NT2/D1 (cell line): ENCODE measurements at regions not wholly inside any gene's neighbourhood (a gene's known extent, or its start where the extent isn't known, plus 50 kb on each side); places are given as distances from the start of the nearest gene placed in this dataset.

ENCODE experiments used
- SUZ12 ChIP-seq: IDR thresholded peaks from 2 replicates; pipeline ENCODE4 v1.6.1; 2011; ENCODE audit not compliant: insufficient read length, insufficient read depth; ENCODE audit errors: extremely low read depth
- YY1 ChIP-seq: IDR thresholded peaks from 2 replicates; pipeline ENCODE4 v1.6.1; 2011; ENCODE audit not compliant: insufficient read length, insufficient read depth
- ZNF274 ChIP-seq: IDR thresholded peaks from 2 replicates; pipeline ENCODE4 v1.6.1; 2011; ENCODE audit warnings: mild to moderate bottlenecking, low read depth, low read length

DNA sequence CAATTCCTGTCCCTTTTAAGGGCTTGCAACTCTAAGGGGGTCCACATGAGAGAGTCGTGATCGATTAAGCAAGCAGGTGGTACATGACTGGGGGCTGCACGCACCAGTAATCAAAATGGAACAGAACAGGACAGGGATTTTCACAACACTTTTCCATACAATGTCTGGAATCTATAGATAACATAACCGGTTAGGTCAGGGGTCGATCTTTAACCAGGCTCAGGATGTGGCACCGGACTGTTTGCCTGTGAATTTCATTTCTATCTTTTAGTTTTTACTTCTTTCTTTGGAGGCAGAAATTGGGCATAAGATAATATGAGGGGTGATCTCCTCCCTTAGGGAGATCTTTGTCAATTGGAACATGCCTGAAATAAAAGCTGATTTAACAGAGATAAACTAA is 370.1 kb downstream of the IPMK start:
- TF ChIP-seq ZNF274: no peak
- no peak for TF ChIP-seq SUZ12
- no peak for TF ChIP-seq YY1
